HEK293 (cell line): ENCODE measurements at regions not wholly inside any gene's neighbourhood (a gene's known extent, or its start where the extent isn't known, plus 50 kb on each side); places are given as distances from the start of the nearest gene placed in this dataset.

Experiments used
- CTCF ChIA-PET: fragments of 350-600 bp; formaldehyde crosslinking; extraction: SDS; loops from one replicate; lab custom pipeline; 2021; ENCODE audit warnings: antibody characterized with exemption; lab: Yijun Ruan, JAX
- POLR2A ChIA-PET: fragments of 300-600 bp; formaldehyde crosslinking; extraction: SDS; loops from one replicate; lab custom pipeline; 2020; ENCODE audit warnings: antibody characterized with exemption, inconsistent platforms; lab: Yijun Ruan, JAX
- H3K27ac ChIP-seq: fragments of 200-500 bp; sonication (Bioruptor generic); 2 replicates; pipeline ENCODE4 v1.5.1; 2014; ENCODE audit warnings: low read depth, low read length, control low read depth, inconsistent platforms; ENCODE audit errors: extremely low read depth
- H3K36me3 ChIP-seq, 2 experiments: fragments of 200-500 bp in 1 of 2; sonication (Bioruptor generic) in 1 of 2; 1 replicate in 1 of 2; 2 replicates in 1 of 2; pipeline ENCODE4 v1.5.1; 2014 to 2017; ENCODE audit warnings: inconsistent platforms in 2 of 2, low read length in 2 of 2; ENCODE audit not compliant: control insufficient read depth in 2 of 2, insufficient read depth in 1 of 2
- H3K4me1 ChIP-seq: fragments of 200-500 bp; sonication (Bioruptor generic); 2 replicates; pipeline ENCODE4 v1.5.1; 2014; ENCODE audit warnings: mild to moderate bottlenecking, low read length, inconsistent platforms; ENCODE audit not compliant: control insufficient read depth, insufficient read depth
- H3K4me3 ChIP-seq: 2 replicates; pipeline ENCODE4 v1.5.1; 2011; ENCODE audit warnings: low read depth, mild to moderate bottlenecking, control low read depth, low read length, moderate library complexity
- H3K9me3 ChIP-seq: fragments of 200-500 bp; sonication (Bioruptor generic); 2 replicates; pipeline ENCODE4 v1.5.1; 2014; ENCODE audit warnings: low read depth, low read length, inconsistent platforms; ENCODE audit not compliant: control insufficient read depth, insufficient read depth
- ATF2 ChIP-seq: fragments of 450-650 bp; formaldehyde crosslinking; IDR thresholded peaks from 2 replicates; pipeline ENCODE4 v1.5.1; 2016; ENCODE audit warnings: missing biosample characterization, missing genetic modification characterization, low read depth
- GLI2 ChIP-seq: fragments of 450-650 bp; formaldehyde crosslinking; IDR thresholded peaks from 2 replicates; pipeline ENCODE4; 2017; ENCODE audit warnings: missing biosample characterization, missing genetic modification characterization, low read depth, borderline replicate concordance
- HOXC10 ChIP-seq: sonication (generic); formaldehyde crosslinking; IDR thresholded peaks from 2 replicates; pipeline ENCODE4 v1.8.1; 2023; ENCODE audit warnings: mild to moderate bottlenecking, missing genetic modification reagents
- MYNN ChIP-seq: fragments of 450-650 bp; formaldehyde crosslinking; IDR thresholded peaks from 2 replicates; pipeline ENCODE4 v1.5.1; 2016; ENCODE audit warnings: missing biosample characterization, missing genetic modification characterization, borderline replicate concordance
- PRDM6 ChIP-seq: fragments of 450-650 bp; formaldehyde crosslinking; IDR thresholded peaks from 2 replicates; pipeline ENCODE4 v1.5.1; 2017; ENCODE audit warnings: missing biosample characterization, missing genetic modification characterization
- TCF7L2 ChIP-seq: IDR thresholded peaks from 2 replicates; pipeline ENCODE4 v1.6.1; 2011; ENCODE audit warnings: low read depth, mild to moderate bottlenecking, inconsistent platforms, low read length, moderate library complexity, borderline replicate concordance
- ZBTB8A ChIP-seq: fragments of 450-650 bp; formaldehyde crosslinking; IDR thresholded peaks from 2 replicates; pipeline ENCODE4 v1.5.1; 2016; ENCODE audit warnings: missing biosample characterization, missing genetic modification characterization
- ZEB2 ChIP-seq: fragments of 450-650 bp; formaldehyde crosslinking; IDR thresholded peaks from 2 replicates; pipeline ENCODE4 v1.5.1; 2016; ENCODE audit warnings: missing biosample characterization, missing genetic modification characterization
- ZFP69B ChIP-seq: fragments of 450-650 bp; formaldehyde crosslinking; IDR thresholded peaks from 2 replicates; pipeline ENCODE4 v1.5.1; 2016; ENCODE audit warnings: missing biosample characterization, missing genetic modification characterization
- ZNF112 ChIP-seq: fragments of 450-650 bp; formaldehyde crosslinking; IDR thresholded peaks from 2 replicates; pipeline ENCODE4 v1.5.0; 2017; ENCODE audit warnings: missing biosample characterization, missing genetic modification characterization
- ZNF202 ChIP-seq: fragments of 450-650 bp; formaldehyde crosslinking; IDR thresholded peaks from 2 replicates; pipeline ENCODE4 v1.5.1; 2016; ENCODE audit warnings: missing biosample characterization, missing genetic modification characterization, borderline replicate concordance
- ZNF223 ChIP-seq: fragments of 450-650 bp; formaldehyde crosslinking; IDR thresholded peaks from 2 replicates; pipeline ENCODE4 v1.5.1; 2016; ENCODE audit warnings: missing biosample characterization, missing genetic modification characterization
- ZNF324 ChIP-seq: fragments of 450-650 bp; formaldehyde crosslinking; IDR thresholded peaks from 2 replicates; pipeline ENCODE4 v1.5.1; 2016; ENCODE audit warnings: missing biosample characterization, missing genetic modification characterization
- ZNF341 ChIP-seq: fragments of 450-650 bp; formaldehyde crosslinking; IDR thresholded peaks from 2 replicates; pipeline ENCODE4; 2016; ENCODE audit warnings: low read depth, missing biosample characterization, missing genetic modification characterization
- ZNF398 ChIP-seq: fragments of 450-650 bp; formaldehyde crosslinking; IDR thresholded peaks from 2 replicates; pipeline ENCODE4 v1.5.1; 2017; ENCODE audit warnings: missing biosample characterization, missing genetic modification characterization
- ZNF548 ChIP-seq: fragments of 450-650 bp; formaldehyde crosslinking; IDR thresholded peaks from 2 replicates; pipeline ENCODE4 v1.5.1; 2016; ENCODE audit warnings: missing biosample characterization, missing genetic modification characterization
- ZNF580 ChIP-seq: fragments of 450-650 bp; formaldehyde crosslinking; IDR thresholded peaks from 2 replicates; pipeline ENCODE4 v1.5.1; 2016; ENCODE audit warnings: missing biosample characterization, missing genetic modification characterization
- ZNF585B ChIP-seq: fragments of 450-650 bp; formaldehyde crosslinking; IDR thresholded peaks from 2 replicates; pipeline ENCODE4 v1.5.1; 2016; ENCODE audit warnings: missing biosample characterization, missing genetic modification characterization
- ZNF623 ChIP-seq: fragments of 450-650 bp; formaldehyde crosslinking; IDR thresholded peaks from 2 replicates; pipeline ENCODE4 v1.5.1; 2016; ENCODE audit warnings: missing biosample characterization, missing genetic modification characterization
- ZNF645 ChIP-seq: fragments of 450-650 bp; formaldehyde crosslinking; IDR thresholded peaks from 2 replicates; pipeline ENCODE4; 2016; ENCODE audit warnings: missing biosample characterization, missing genetic modification characterization
- ZNF677 ChIP-seq: fragments of 450-650 bp; IDR thresholded peaks from 2 replicates; pipeline ENCODE4 v1.5.0; 2018; ENCODE audit warnings: missing biosample characterization, mild to moderate bottlenecking, missing genetic modification characterization, moderate library complexity
- ZNF707 ChIP-seq: fragments of 450-650 bp; formaldehyde crosslinking; IDR thresholded peaks from 2 replicates; pipeline ENCODE4 v1.5.1; 2016; ENCODE audit warnings: missing biosample characterization, missing genetic modification characterization
- TF ChIP-seq, protein P1 (sequence below): fragments of 450-650 bp; formaldehyde crosslinking; IDR thresholded peaks from 2 replicates; pipeline ENCODE4 v1.5.0; 2017; ENCODE audit warnings: missing biosample characterization, missing genetic modification characterization, borderline replicate concordance

DNA sequence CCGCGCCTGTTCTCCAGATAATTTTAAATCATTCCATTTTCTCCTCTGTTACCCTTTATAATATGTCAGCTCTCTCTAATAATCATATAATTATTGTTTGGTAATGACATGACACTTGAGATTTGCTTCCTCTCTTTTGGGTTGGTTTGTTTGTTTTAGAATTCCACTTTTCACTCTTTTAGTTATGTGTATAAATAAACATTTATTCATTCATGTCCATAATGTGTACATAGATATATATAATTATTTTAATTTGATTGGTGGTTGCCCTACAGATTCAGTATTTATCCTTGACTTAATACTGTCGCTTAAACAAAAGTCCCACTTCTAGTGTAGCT is 93.4 kb upstream of the FMN2 start (continued):
- TF ChIP-seq, protein P1, sequence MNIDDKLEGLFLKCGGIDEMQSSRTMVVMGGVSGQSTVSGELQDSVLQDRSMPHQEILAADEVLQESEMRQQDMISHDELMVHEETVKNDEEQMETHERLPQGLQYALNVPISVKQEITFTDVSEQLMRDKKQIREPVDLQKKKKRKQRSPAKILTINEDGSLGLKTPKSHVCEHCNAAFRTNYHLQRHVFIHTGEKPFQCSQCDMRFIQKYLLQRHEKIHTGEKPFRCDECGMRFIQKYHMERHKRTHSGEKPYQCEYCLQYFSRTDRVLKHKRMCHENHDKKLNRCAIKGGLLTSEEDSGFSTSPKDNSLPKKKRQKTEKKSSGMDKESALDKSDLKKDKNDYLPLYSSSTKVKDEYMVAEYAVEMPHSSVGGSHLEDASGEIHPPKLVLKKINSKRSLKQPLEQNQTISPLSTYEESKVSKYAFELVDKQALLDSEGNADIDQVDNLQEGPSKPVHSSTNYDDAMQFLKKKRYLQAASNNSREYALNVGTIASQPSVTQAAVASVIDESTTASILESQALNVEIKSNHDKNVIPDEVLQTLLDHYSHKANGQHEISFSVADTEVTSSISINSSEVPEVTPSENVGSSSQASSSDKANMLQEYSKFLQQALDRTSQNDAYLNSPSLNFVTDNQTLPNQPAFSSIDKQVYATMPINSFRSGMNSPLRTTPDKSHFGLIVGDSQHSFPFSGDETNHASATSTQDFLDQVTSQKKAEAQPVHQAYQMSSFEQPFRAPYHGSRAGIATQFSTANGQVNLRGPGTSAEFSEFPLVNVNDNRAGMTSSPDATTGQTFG (tag by site-specific recombination) = no peak
- no peak for TF ChIP-seq ZNF324
- TF ChIP-seq ZNF707 (tag by site-specific recombination) = no peak
- TF ChIP-seq ZFP69B (tag by site-specific recombination) = no peak
- no peak for TF ChIP-seq MYNN
- TF ChIP-seq ZNF341 (tag by site-specific recombination) = 0 out of 2 replicates have a peak, but pooled peaks have one; percentile 18

DNA sequence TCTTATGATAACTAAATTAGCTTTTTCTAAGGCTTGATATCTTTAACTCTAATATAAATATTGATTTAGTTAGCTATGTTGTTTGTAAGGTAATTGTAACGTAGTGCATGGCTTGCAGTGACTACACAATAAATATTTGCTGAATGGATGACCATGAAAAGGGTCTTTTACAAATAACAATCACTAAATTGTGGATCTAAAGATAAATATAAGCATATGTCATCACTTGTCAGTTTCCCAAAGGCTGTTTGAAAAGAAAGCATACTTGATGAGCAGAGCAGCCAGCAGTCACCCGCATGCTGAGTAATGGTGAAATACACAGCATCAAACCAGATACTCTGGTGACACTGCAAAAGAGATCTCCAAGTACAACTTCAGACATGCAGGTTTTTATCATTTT is 92.5 kb upstream of the FMN2 start:
- Histone ChIP-seq H3K36me3 (no peaks in the 10 kb centered on the region), H3K4me3 (no peak overlapping the region), H3K27ac (no peak overlapping the region), H3K4me1 (peaks cover 6% of the 10 kb centered on the region), H3K9me3 (no peaks in the 10 kb centered on the region)
- ChIA-PET POLR2A (no interaction called here), CTCF (interaction anchor here (0.6 to 2.5 kb wide), 5 partner anchors 11 to 1062 kb away, joined by 3 to 17 read pairs (median 4); no protein-coding TSS in a partner anchor)
- peak; percentile 77 for TF ChIP-seq TCF7L2
- 0 out of 2 replicates have a peak, but pooled peaks have one; percentile 8 for TF ChIP-seq ZBTB8A (tag by site-specific recombination)
- TF ChIP-seq ZEB2 (tag by site-specific recombination) = peak; percentile 64
- TF ChIP-seq ZNF548 (tag by site-specific recombination) = no peak
- TF ChIP-seq ATF2 (tag by site-specific recombination) = 0 out of 2 replicates have a peak, but pooled peaks have one; percentile 8
- peak; percentile 58 for TF ChIP-seq PRDM6 (tag by site-specific recombination)
- TF ChIP-seq GLI2 = peak; percentile 39; the same call in 1 of the 2 replicates
- no peak for TF ChIP-seq ZNF623 (tag by site-specific recombination)

GRCh38 chr1:240000634-240001033 is 91.0 kb upstream of the FMN2 start:
- CTCF ChIA-PET = interaction anchor here (0.7 to 6.1 kb wide), 4 partner anchors 49 to 646 kb away, joined by 3 to 62 read pairs (median 4); no protein-coding TSS in a partner anchor
- no peak overlapping the region for H3K4me3 ChIP-seq
- no peaks in the 10 kb centered on the region for H3K9me3 ChIP-seq
- peaks cover 6% of the 10 kb centered on the region for H3K4me1 ChIP-seq
- H3K27ac ChIP-seq = no peak overlapping the region
- POLR2A ChIA-PET = no interaction called here
- H3K36me3 ChIP-seq = no peaks in the 10 kb centered on the region
- TF ChIP-seq ZNF112 (no peak), ZNF398 (tag by site-specific recombination) (no peak), ZNF223 (tag by site-specific recombination) (no peak), ZNF585B (tag by site-specific recombination) (no peak), ZNF202 (tag by site-specific recombination) (no peak), ZNF645 (tag by site-specific recombination) (no peak), HOXC10 (CRISPR knock-in tag) (no peak), ZNF580 (tag by site-specific recombination) (no peak), ZNF677 (tag by site-specific recombination) (no peak)
